PC-9 (cell line): ENCODE measurements at regions not wholly inside any gene's neighbourhood (a gene's known extent, or its start where the extent isn't known, plus 50 kb on each side); places are given as distances from the start of the nearest gene placed in this dataset.

Experiments used
- BruUV-seq: library from RNA; stranded (reverse); fragments of 400-500 nt; replicated peaks from 2 replicates; lab custom pipeline; 2021; lab: Mats Ljungman, UMichigan
- CTCF ChIA-PET: fragments of 300-600 bp; sonication (Branson Sonifier 250); formaldehyde crosslinking; loops from one replicate; lab custom pipeline; 2022; ENCODE audit warnings: antibody characterized with exemption; lab: Charles Lee
- POLR2A ChIA-PET: fragments of 300-600 bp; sonication (Branson Sonifier 250); formaldehyde crosslinking; loops from one replicate; lab custom pipeline; 2022; ENCODE audit warnings: antibody characterized with exemption; ENCODE audit not compliant: unreplicated experiment; lab: Charles Lee
- DNase-seq, 2 experiments: peaks; one replicate each; pipeline versions ENCODE4 v3.0.0 to v3.0.0-alpha.2; 2015 to 2022; ENCODE audit warnings: mixed read lengths in 1 of 2
- H2AFZ ChIP-seq: fragments of 200-600 bp; sonication (generic); 2 replicates; pipeline ENCODE4 v1.8.1; 2017; ENCODE audit warnings: antibody characterized with exemption
- H3F3A ChIP-seq: fragments of 200-600 bp; sonication (generic); 2 replicates; pipeline ENCODE4 v1.8.1; 2017; ENCODE audit warnings: antibody characterized with exemption, mild to moderate bottlenecking, low read depth; ENCODE audit not compliant: insufficient read depth
- H3K27ac ChIP-seq: fragments of 200-600 bp; sonication (generic); 2 replicates; pipeline ENCODE4 v1.6.1; 2016; ENCODE audit warnings: mixed run types
- H3K27me3 ChIP-seq: fragments of 200-600 bp; sonication (generic); 2 replicates; pipeline ENCODE4 v1.6.1; 2016; ENCODE audit warnings: low read depth, mixed run types; ENCODE audit not compliant: insufficient read depth
- H3K36me3 ChIP-seq: fragments of 200-600 bp; sonication (generic); 2 replicates; pipeline ENCODE4 v1.6.1; 2016; ENCODE audit warnings: low read depth, mixed run types
- H3K4me1 ChIP-seq: fragments of 200-600 bp; sonication (generic); replicated peaks from 2 replicates; pipeline ENCODE4 v1.6.1; 2016; ENCODE audit warnings: mixed run types; ENCODE audit not compliant: insufficient read depth
- H3K4me2 ChIP-seq: fragments of 200-600 bp; sonication (generic); 2 replicates; pipeline ENCODE4 v1.6.1; 2017; ENCODE audit warnings: mixed run types
- H3K4me3 ChIP-seq: fragments of 200-600 bp; sonication (generic); 2 replicates; pipeline ENCODE4 v1.6.1; 2016; ENCODE audit warnings: mixed run types
- H3K79me2 ChIP-seq: fragments of 200-600 bp; sonication (generic); 2 replicates; pipeline ENCODE4 v1.6.1; 2017; ENCODE audit warnings: low read depth, mixed run types
- H3K9me2 ChIP-seq: fragments of 200-600 bp; sonication (generic); 2 replicates; pipeline ENCODE4 v1.8.1; 2017; ENCODE audit warnings: mild to moderate bottlenecking; ENCODE audit not compliant: insufficient read depth
- H3K9me3 ChIP-seq: fragments of 200-600 bp; sonication (generic); 2 replicates; pipeline ENCODE4 v1.8.1; 2016; ENCODE audit warnings: low read depth; ENCODE audit not compliant: insufficient read depth
- H4K20me1 ChIP-seq: fragments of 200-600 bp; sonication (generic); 2 replicates; pipeline ENCODE4 v1.8.1; 2017; ENCODE audit not compliant: insufficient read depth
- CTCF ChIP-seq: fragments of 200-600 bp; sonication (generic); conservative IDR thresholded peaks from 2 replicates; pipeline ENCODE4 v1.6.1; 2017; ENCODE audit warnings: mixed run types, antibody characterized with exemption, mild to moderate bottlenecking, moderate library complexity
- EZH2 ChIP-seq: fragments of 200-600 bp; sonication (generic); IDR thresholded peaks from 2 replicates; pipeline ENCODE4 v1.8.0; 2017; ENCODE audit warnings: antibody characterized with exemption, low read depth
- intact Hi-C: fragments of 100-400 bp; cut with micrococcal nuclease; formaldehyde crosslinking; loops from one replicate; pipeline ENCODE4 v1.10.0; 2022; ENCODE audit not compliant: unreplicated experiment

- no peaks in the 10 kb centered on the region for H3K79me2 ChIP-seq
- CTCF ChIA-PET = no interaction called here
- no peak overlapping the region for H2AFZ ChIP-seq
- POLR2A ChIA-PET = no interaction called here
- no peaks in the 10 kb centered on the region for H4K20me1 ChIP-seq
- H3K27me3 ChIP-seq = no peaks in the 10 kb centered on the region
- H3K4me2 ChIP-seq = no peak overlapping the region
- no peaks in the 10 kb centered on the region for H3K36me3 ChIP-seq
- no peak for TF ChIP-seq EZH2
- no peak for TF ChIP-seq CTCF
- no peaks in the 10 kb centered on the region for H3K4me1 ChIP-seq
- no peak overlapping the region for H3K4me3 ChIP-seq
- intact Hi-C loops = no loop called here
- H3K9me3 ChIP-seq = no peaks in the 10 kb centered on the region
- H3K9me2 ChIP-seq = no peaks in the 10 kb centered on the region
- no peak overlapping the region for H3K27ac ChIP-seq
- BruUV-seq = no TSS peak
- DNase-seq = no peak
- H3F3A ChIP-seq = no peaks in the 10 kb centered on the region
Measured at GRCh38 chr10:105503714-105504113, 862.6 kb downstream of the SORCS3 start.

DNA sequence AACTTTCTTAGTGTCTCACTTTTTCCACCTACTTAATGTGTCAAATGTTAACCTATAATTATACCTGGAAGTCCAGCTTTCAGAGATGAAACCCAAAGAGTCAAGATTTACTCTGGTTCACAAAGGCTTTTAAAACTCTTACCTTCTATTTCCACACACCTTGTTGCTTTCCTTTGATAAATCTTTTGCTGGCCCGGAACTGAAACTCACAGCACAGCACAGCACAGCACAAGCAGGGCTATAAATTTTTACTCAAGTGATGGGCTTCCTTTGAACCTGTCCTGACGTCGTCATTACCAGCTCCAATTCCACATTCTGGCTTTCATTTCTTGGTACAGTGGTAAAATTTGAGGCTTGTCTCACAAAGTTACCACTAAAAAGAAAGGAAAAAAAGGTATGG is 861.0 kb downstream of the SORCS3 start:
- TF ChIP-seq CTCF (no peak), EZH2 (no peak)
- Histone ChIP-seq H3F3A (no peaks in the 10 kb centered on the region), H3K79me2 (no peaks in the 10 kb centered on the region), H3K27ac (no peak overlapping the region), H3K9me2 (no peaks in the 10 kb centered on the region), H3K36me3 (no peaks in the 10 kb centered on the region), H3K4me3 (no peak overlapping the region), H3K4me1 (no peaks in the 10 kb centered on the region), H3K27me3 (no peaks in the 10 kb centered on the region), H3K4me2 (no peak overlapping the region), H3K9me3 (no peaks in the 10 kb centered on the region), H4K20me1 (no peaks in the 10 kb centered on the region), H2AFZ (no peak overlapping the region)
- no TSS peak for BruUV-seq
- CTCF ChIA-PET = no interaction called here
- intact Hi-C loops = no loop called here
- POLR2A ChIA-PET = no interaction called here
- no peak for DNase-seq

GRCh38 chr10:105494944-105495343 is 853.9 kb downstream of the SORCS3 start:
- POLR2A ChIA-PET = no interaction called here
- no peaks in the 10 kb centered on the region for H3K4me1 ChIP-seq
- no TSS peak for BruUV-seq
- H3K27me3 ChIP-seq = no peaks in the 10 kb centered on the region
- CTCF ChIA-PET = no interaction called here
- no peaks in the 10 kb centered on the region for H3K36me3 ChIP-seq
- H3F3A ChIP-seq = no peaks in the 10 kb centered on the region
- H3K9me3 ChIP-seq = no peaks in the 10 kb centered on the region
- no peak overlapping the region for H2AFZ ChIP-seq
- no peak for TF ChIP-seq CTCF
- no peak for TF ChIP-seq EZH2
- no peak for DNase-seq
- no peaks in the 10 kb centered on the region for H3K79me2 ChIP-seq
- H3K9me2 ChIP-seq = no peaks in the 10 kb centered on the region
- intact Hi-C loops = no loop called here
- H3K27ac ChIP-seq = no peak overlapping the region
- no peaks in the 10 kb centered on the region for H4K20me1 ChIP-seq
- H3K4me2 ChIP-seq = no peak overlapping the region
- no peak overlapping the region for H3K4me3 ChIP-seq
